ENCODE measurements at regions not wholly inside any gene's neighbourhood (a gene's known extent, or its start where the extent isn't known, plus 50 kb on each side); places are given as distances from the start of the nearest gene placed in this dataset.
"Not testable (repeated sequence)": the region's sequence is repeated elsewhere in the genome, so short reads cannot be mapped to it uniquely, and the experiment has no call there.

DNA sequence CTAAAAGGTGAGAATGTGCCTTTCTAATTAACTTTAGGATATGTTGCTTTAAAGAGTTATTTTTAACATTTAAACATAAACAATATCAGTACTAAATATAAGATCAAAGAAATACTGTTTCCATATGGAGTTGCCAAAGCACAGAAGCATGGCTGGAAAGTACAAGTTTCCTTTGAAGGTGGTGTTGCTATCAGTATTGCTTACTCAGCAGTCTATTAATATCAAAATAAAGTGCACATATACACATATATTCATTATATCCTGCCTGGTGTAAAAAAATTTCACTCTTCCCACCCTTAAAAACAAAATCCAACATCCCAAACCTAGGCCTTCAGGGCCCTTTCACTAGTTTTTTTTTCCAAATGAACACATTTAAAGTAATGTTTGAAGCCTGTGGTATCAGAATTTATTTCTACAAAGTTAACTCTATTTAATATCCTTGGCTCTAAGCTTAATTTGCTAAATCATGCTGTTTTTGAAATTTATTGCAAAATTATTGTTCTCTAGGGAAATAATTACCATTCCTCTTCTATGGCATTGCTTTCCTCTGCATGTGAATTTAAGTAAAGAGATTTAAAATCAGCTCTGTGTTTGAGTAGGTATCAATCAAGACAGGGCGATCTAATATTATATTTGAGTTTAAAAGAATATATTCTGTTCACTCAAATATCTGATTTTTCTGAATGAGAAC lies 192.7 kb upstream of the MEIS1 start:
- DNase-seq, result no peak

DNA sequence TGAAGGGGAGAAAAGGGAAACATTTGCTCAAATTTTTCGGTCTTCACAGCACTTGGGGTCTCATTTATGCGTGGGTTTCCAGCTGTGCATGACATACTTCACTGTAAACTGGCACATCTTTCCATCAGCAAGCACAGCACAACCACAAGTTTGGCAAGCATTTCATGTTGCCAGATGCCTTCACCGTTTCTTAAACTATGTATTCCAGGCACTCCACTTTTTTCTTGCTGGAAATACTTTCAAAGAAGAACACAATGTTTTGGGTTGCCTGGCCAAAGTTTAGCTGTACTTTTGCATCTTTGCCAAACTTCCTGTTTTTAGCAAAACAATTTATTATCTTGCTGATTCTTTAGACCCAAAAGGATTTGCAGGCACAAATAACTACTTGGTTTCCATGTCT lies 194.6 kb upstream of the MEIS1 start:
- no peak for DNase-seq

DNA sequence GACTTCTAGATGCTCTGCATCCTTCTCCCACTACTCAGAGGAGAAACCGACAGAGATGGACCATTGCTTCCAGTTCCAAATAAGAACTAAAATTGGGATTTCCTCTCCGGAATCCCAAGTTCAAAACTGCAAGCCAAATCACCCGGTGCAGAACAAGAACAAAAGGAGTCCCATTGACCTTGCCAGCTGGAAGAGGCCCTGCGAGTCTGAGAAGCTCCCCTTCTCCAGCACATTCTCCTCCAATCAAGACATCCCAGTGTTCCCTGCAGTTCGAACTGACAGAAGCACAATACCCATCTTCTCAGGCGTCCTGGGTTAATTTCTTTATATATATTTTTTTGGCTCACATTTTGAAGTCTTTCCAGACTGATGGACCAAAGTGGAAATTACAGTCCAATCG lies 195.3 kb upstream of the MEIS1 start:
- no peak for DNase-seq

DNA sequence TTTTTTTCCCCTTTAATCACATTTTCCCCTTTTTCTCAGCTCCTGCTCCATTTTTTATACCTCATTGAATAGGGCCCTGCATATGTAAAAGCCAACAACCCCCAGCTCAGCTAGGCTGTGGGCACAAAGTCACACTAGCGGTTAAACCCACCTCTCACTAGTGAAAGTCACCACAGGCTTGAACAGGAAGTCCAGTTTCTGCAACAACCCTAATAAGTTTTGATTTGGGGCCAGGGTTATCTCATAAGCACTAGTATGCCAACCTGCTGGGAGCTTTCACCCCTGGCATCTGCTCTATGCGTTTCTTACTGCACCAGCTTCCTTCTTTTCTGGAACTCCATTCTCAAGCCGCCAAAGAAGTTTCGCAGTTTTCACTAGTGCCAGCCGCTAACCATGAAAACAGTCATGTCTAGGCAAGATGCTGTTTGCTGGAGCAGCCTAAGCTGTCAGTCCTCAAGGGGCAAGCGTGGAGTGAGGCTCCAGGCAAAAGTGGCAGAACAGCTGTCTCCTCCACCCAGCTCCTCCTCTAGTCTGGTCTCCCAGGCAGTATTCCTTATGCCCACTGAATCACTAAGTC lies 197.0 kb upstream of the MEIS1 start:
- DNase-seq, result no peak

DNA sequence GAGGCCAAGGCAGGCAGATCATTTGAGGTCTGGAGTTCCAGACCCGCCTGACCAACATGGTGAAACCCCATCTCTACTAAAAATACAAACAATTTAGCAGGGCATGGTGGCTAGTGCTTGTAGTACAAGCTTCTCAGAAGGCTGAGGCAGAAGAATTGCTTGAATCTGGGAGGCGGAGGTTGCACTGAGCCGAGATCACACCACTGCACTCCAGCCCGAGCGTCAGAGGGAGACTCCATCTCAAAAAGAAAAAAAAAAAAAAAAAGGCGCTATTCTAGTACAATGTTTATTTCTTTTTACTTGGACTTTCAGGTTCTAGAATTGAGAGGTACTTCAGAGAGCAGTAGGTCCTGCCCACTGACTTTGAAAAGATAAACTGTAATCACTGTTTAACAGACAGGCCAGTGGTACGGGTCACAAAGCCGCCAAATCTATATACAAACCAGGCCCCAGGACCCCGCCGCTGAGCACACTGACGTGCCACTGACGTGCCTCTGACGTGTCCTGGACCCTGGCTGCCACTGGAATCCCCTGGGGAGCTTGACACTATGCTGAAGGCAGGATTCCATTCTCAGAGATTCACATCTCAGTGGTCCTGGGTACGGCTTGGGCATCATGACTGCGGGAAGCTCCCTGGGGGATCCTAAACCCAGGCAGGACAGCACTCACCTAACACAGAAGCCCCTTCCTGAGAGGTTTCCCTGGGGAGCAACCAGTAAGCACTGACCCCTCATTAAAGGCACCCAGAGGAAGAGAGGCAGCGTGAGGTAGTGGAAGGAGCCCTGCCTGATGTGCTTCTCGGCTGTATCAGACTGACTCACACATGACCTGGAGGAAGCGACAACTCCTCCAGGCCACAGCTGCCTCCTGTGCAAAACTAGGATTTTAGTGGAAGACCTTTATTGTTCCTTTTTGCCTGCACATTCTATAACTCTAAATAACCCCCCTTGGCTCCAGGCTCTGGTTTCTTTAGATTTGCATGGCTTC lies 197.8 kb upstream of the MEIS1 start:
- no peak for DNase-seq

DNA sequence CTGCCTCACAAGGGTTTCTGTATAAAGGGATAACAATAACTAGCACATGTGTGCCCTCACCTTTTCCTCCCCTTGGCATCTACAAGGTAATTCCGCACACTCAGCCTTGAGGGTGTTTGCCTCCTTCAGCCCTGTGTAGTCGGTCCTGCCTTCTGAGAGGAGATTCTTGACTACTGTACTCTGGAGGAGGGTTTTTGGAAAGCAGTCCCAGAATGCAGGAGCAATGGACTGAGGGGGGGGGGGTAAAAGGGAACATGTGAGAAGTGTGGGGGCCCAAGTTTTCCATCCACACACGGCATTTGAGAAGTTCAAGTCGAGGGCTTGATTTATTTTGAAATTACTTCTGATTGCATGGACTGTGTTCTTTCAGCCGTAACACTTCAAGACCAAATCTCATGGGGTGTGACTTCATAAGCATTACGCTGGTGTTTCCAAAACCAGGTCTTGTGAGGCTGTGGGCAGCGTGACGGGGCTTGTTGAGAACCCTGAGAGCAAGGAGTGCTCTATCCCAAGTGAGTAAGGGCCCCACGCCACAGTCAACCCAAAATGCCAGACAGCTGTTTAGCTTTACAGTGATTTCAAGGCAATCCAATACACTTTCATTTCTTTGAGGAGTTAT lies 198.7 kb upstream of the MEIS1 start:
- DNase-seq, result no peak

DNA sequence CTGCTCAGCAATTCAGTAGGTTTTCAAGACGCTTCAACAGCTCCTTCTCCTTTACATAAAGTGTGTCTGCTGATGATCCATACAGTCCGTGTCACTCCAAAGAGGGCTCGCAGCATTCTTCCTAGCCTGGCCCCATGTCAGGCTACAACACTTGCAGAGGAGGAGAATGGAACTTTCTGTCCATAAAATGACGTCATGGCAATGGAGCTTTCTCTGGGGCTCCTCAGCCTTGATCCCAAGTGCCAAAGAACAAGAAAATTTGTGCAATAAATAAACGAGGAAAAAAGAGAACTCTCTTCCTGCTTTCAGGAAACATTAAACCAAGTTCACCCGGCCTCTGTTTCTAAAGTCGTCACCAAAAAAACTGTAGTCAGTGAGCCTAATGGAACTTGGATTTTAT lies 199.5 kb upstream of the MEIS1 start:
- DNase-seq, result no peak

DNA sequence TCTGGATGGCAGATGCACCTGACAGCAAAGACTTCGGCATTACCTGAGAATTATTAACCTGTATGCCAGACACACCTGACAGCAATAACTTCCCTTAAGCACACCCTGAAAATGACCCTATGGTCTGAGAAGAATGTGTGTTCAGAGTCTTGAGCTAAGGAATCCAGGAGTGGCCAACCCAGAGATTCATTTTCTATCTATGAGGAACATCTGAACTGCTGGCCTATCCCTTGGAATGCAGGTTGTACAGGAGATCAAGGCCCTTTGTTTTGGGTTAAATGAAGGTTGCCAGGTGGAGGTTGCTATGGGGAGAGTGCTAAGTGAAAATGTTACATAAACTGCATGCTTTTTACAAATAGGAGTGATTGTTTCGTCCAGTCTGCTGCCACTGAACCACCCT lies 200.9 kb upstream of the MEIS1 start:
- DNase-seq, result no peak

DNA sequence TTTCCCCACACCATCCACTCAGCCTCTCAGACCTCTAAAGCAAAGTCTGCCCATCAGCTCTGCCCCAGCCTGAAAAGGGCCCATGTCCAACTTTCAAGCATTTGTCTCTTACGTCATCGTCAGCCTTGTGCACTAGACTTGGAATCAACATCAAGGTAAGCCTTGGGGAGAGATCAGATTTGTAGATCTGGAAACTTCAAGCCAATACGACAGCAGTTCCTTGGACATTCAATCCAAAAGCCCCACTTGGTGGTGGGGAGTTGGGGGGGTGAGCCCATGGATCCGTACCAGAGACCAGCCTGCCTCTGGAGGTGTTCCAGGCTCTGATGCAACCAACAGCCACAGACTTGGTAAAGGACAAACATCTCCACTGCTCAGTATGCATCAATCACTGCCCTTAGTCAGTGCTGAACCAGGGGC lies 206.8 kb upstream of the MEIS1 start:
- DNase-seq, result no peak

DNA sequence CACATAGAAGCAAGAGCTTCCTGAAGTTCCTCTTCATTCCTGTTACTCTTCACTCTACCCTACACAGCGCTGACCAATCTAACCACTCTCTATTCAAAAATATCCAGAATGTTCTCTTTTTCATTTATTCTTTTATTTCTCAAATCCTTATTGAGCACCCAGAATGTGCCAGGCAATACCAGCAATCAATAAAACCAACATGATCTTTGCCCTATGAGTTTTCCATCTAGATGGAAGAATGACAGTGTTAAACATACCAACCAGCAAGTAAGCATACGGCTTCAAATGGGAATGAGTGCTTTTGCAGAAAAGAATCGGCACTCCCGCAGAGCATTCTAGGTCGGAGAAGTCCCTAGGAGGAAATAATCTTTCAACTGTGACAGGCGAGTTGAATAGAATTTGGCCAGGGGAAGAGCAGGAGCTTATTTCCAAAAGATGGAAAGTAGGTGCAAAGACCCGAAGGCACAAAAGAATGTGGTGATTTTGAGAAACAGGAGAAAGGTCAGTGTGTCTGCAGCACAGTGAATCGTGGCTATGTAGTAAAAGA lies 217.8 kb upstream of the MEIS1 start:
- DNase-seq, result no peak

DNA sequence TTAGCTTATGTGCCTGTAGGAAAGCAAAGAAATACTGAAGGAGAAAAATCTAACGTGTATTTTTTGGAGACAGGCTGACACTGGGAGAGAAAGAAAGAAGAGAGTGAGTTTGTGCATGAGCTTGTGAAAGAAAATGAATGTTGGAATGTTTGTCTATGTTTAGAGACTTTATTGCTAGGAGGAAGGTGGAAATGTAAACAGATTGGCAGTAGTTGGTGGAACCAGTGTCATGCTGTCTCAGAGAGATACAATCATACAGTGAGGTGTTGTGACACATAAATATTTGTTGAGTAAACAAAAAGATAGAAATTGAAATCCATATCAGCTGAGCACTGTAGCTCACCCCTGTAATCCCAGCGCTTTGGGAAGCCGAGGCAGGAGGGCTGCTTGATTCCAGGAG lies 222.2 kb upstream of the MEIS1 start:
- no peak for DNase-seq

DNA sequence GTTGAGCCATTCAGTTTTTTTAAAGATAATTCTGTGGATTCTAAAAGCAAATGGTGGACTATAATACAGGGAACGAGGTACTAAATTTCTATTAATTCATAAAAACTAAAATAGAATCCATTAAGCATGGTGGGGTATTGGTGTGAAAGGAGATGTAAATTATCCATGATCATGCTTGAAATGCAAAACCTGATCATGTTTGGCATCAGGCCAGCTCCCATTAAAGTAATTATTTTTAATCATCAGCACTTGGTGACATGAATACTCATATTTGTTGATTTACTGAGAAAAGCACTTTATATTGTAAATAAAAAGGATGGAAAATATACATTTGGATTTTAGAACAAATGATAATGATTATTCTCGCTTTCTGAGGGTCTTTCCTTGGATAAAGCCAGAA lies 232.3 kb upstream of the MEIS1 start:
- no peak for DNase-seq

DNA sequence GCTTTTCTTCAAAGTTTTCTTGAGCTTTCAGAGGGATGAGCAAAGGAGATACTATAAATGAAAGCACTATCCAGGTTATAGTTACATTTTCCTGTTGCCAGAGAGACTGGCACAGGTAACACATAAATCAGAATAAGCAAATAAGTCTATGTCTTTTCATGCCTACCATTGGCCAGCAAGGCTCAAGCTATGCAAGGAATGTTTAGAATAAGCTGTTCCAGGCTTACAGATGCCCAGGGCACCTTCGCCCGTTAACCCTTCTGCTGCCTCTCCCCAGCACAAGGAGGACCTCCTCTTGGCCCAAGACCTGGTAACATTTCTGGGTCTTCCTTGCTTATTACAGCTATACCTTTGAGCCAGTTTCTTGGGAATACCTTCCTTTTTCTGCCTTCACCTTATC lies 233.7 kb upstream of the MEIS1 start:
- no peak for DNase-seq

DNA sequence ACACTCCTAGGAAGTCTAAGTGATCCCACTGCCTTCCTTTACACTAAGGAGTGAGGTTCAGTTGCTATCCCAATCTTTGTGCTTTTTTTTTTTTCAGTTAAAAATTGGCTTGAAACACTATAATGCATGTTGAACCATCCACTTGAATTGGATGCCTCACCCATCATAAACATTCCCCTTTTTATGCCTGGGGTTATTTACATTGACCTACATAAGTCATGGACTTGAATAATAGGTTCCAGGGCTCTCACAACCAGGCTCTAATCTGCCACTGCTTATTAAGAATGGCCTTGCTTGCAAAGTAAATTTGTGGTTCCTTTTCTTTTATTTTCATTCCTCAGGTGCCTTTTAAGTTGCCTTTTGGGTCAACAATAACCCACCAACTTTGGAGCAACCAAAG lies 236.1 kb upstream of the MEIS1 start:
- DNase-seq, result no peak

DNA sequence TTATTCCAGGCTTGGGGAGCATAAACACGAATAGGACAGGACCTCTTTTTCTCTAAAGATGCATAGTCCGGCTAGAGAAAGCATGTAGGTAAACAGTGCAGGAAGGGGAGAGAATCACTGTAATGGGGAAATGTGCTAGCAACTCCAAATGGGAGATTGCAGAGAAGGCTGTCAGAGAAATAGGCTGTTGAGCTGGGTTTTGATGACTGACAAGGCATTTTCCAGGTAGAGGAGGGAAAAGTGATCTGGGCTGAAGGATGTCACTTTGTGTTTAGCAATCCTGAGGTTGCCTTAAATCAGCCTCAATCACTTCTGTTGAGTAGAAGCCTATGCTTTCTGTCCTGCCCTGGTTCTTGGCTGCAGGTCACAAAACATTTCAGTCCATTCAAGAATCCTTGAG lies 242.0 kb upstream of the MEIS1 start:
- DNase-seq, result no peak

DNA sequence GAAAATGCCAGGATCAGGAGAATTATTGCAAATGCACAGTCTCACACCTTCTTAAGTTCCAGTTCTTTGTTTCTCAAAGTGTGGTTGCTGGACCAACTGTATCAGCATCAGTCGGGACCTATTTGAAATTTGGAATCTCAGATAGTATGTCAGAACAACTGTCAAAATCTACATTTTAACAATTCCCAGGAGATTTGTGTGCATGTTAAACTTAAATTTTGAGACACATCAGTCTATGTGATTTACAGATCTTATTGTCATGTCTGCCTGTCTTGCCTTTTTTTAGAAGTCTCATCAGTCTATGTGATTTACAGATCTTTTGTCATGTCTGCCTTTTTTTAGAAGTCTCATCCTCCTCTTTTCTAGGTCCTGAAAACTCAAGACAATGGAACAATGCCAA lies 243.6 kb upstream of the MEIS1 start:
- no peak for DNase-seq

DNA sequence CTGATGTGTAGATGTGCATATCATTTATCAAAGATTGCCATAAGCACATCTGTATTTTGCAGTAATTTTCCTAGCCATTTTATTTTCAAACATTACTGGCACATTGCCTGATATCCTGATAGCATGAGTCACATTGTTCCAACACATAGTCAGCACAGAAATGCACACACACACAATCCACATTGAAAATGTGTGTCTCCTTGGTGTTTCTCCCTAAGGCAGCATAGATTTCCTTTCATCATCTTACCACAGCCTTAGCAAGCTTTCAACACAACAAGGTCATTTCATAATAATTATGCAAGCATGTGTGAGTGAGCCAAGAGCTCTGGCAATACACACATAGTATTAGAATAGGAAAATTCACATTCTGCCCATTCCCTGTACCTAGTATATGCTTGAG lies 245.4 kb upstream of the MEIS1 start:
- peak; percentile 4 for DNase-seq

DNA sequence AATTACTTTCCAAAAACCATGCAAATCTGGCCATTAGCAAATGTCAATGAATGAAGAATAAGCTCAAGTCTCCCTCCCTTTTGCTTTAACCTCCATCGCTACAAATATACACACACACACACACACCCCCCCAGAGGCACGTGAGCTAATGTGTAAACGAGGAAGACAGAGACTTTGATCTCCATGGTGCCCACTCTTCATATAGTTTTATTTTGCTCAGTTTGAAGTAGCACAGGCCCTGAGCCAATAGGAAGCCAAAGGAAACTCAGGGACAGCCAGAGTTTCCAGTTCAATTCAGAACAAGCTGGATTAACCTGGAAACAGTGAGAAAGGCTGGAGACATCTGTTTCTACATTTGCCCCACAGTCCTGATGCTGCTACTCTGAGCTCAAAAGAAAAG lies 248.4 kb upstream of the MEIS1 start:
- no peak for DNase-seq

DNA sequence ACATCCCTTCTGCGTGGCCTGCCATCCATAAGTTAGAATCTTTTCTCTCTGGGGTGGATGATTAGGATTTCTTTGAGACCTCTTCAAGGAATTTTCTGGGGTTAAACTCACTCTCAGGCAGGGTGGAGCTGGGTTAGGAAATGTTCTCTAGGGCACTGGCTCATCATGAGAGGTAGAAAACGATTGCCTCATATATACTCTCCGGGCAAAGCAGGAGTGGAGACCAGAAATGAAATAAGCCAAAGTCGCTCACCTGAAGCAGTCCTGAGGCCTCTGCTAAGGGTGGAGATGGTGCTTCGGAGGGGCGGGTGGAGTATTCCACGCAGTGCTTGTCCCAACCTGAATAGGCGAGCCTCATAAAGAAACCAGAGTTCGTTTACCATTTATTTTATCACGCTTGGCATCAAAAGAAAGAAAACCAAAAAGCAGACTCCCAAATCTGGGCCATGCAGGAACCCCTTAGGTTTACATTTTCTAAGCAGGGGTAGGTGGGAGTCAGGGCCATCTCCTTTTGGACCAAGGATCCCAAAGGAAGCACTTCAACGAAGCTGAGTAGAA lies 249.3 kb upstream of the MEIS1 start:
- DNase-seq, result no peak

DNA sequence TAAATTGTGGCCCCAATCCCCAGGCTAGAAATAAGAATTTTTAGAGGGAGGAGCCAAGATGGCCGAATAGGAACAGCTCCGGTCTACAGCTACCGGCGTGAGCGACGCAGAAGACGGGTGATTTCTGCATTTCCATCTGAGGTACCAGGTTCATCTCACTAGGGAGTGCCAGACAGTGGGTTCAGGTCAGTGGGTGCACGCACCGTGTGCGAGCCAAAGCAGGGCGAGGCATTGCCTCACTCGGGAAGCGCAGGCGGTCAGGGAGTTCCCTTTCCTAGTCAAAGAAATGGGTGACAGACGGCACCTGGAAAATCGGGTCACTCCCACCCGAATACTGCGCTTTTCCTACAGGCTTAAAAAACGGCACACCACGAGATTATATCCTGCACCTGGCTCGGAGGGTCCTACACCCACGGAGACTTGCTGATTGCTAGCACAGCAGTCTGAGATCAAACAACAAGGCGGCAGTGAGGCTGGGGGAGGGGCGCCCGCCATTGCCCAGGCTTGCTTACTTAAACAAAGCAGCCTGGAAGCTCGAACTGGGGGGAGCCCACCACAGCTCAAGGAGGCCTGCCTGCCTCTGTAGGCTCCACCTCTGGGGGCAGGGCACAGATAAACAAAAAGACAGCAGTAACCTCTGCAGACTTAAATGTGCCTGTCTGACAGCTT lies 257.7 kb upstream of the MEIS1 start:
- not testable (repeated sequence) for DNase-seq

DNA sequence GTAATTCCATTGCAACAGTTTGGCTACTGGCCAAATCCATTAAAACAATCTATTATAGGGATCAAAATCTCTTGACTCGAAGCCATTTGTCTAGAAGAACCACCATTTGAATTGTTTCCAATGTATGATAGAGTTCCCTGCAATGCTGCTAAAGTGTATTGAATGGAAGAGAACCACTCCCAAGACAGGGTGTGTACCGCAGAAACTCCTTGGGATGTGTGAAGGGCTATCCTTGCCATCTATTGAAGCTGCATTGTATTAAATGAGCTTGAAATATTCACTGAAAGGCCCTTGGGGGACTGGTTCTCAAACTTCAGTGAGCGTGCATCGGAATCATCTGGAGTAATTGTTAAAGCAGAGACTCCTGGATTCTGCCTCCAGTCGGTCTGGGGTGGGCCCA lies 260.4 kb upstream of the MEIS1 start:
- no peak for DNase-seq

DNA sequence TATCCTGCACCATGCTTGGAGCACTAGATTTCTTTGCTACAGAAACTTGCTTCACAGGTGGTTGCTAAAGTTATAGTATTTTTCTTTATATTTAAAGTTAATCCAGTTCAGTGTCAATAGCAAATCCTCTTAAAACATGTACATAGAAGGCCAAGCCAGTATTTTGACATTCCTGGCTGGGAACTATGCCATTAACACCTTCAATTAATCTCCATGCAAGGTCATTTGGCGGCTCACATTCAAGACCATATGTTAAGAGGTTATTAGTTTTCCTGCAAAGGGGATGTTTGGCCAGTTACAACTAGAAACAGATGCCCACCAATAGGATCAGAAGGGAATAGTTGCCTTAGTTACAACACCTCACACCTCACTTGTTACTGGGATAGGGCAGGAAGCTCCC lies 261.3 kb upstream of the MEIS1 start:
- no peak for DNase-seq
